Epithelial cell of esophagus (primary cell): ENCODE measurements at regions not wholly inside any gene's neighbourhood (a gene's known extent, or its start where the extent isn't known, plus 50 kb on each side); places are given as distances from the start of the nearest gene placed in this dataset.

Source experiments
- DNase-seq: peaks from one replicate; pipeline ENCODE4 v3.0.0; 2010; ENCODE audit warnings: low read depth
- H3K4me3 ChIP-seq: 2 replicates; pipeline ENCODE4 v1.5.1; 2011; ENCODE audit warnings: mild to moderate bottlenecking, low read length, control low read depth
- CTCF ChIP-seq: IDR thresholded peaks from 2 replicates; pipeline ENCODE4 v1.5.1; 2011; ENCODE audit warnings: low read depth, mild to moderate bottlenecking, low read length, control low read depth, inconsistent platforms; ENCODE audit not compliant: insufficient read depth; ENCODE audit errors: missing control alignments

GRCh38 chr11:116148645-116149044 lies 624.1 kb downstream of the BUD13 start:
- H3K4me3 ChIP-seq = no peak overlapping the region
- TF ChIP-seq CTCF = no peak
- no peak for DNase-seq

GRCh38 chr11:116148056-116148455 lies 624.7 kb downstream of the BUD13 start:
- TF ChIP-seq CTCF = no peak

DNA sequence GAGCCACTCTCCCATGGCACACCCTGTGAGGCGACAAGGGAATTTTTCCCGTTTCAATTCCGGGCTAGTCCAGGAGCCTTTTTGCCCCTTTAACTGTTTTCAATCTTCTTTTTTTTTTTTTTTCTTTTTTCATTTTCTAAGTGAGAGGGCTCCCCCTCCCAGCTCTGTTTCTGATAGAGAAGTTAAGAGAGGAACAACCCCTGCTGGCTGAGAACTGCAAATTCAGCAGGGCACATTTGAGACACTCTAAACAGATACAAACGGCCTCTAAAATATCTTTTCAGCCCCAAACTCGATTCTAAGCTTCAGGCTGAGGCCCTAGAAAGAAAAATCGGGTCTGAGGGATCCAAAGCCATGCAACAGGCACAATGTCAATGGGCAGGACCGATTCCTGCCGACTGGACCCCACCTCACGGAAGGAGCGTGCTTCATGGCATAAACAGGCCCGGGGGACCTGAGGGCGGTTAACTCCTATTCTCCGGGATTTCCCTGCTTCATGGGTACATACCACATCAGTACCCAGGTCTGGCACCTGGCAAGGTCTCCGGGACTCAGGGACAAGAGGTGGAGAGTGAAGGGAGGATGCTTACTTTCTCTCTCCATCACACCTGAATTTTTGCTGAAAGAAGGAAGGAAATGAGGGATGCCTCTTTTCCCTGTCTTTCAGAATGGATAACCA lies 627.5 kb downstream of the BUD13 start:
- TF ChIP-seq CTCF = no peak
- DNase-seq = no peak
- H3K4me3 ChIP-seq = no peak overlapping the region

More at GRCh38 chr11:116148056-116148455, 624.7 kb downstream of the BUD13 start:
- no peak overlapping the region for H3K4me3 ChIP-seq
- DNase-seq = no peak

- no peak overlapping the region for H3K4me3 ChIP-seq
- DNase-seq = no peak
- TF ChIP-seq CTCF = no peak
Measured at GRCh38 chr11:116144387-116144958, 628.3 kb downstream of the BUD13 start.

DNA sequence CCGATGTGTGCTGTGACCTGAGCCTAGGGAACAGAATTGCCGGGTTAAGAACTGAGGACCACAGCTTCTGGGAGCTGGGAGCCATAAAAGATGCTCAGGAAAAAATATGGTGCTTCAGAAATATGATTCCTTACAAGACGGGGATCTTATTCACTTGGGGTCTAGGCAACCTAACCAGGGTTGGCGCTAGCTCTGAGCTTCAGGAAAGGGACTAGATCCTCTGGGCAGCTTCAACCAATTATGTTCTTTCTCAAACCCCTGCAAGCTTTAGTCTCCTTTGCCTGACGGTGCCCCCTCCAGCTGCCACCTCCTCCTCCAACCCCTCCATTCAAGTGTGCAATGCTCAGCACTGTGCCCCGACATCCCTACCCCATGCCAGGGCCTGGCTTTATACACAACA lies 634.1 kb upstream of the CADM1 start:
- DNase-seq = no peak
- TF ChIP-seq CTCF = no peak
- no peak overlapping the region for H3K4me3 ChIP-seq

DNA sequence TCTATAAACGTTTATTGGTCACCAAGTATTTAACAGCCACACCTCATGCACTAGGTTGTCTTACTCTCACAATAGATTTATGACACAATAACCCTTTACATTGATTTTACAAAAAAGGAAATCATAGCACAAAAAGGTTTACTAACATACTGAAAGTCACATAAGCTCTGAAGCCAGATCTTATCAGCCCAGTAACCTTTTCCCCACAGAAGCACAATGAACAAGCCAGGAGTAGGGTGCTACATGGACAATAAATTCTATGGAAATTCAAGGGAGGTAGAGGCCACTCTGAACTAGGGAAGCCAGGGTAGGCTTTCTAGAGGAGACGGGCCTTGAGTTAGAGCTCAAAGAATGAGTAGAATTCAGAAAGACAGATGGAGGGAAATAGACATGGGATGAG lies 633.5 kb upstream of the CADM1 start:
- H3K4me3 ChIP-seq = no peak overlapping the region
- TF ChIP-seq CTCF = no peak
- no peak for DNase-seq
